Tibial nerve (tissue), 4 donors: ENCODE measurements at regions not wholly inside any gene's neighbourhood (a gene's known extent, or its start where the extent isn't known, plus 50 kb on each side); places are given as distances from the start of the nearest gene placed in this dataset.
"Not testable (repeated sequence)": the region's sequence is repeated elsewhere in the genome, so short reads cannot be mapped to it uniquely, and the experiment has no call there.

ENCODE experiments used
- DNase-seq, 2 donors: peaks; one replicate each; pipeline ENCODE4 v3.0.0-alpha.2; 2019; ENCODE audit warnings: low spot score in 2 of 2
- H3K27ac ChIP-seq, 4 donors: fragments of 200-600 bp; sonication (generic) in 3 of 4; one replicate each; pipeline ENCODE4 v1.5.1; 2017 to 2019; ENCODE audit warnings: mild to moderate bottlenecking in 1 of 4
- H3K27me3 ChIP-seq, 2 donors: fragments of 200-600 bp; sonication (generic) in 1 of 2; one replicate each; pipeline versions ENCODE4 v1.5.1 to v1.6.0; 2017 to 2019
- H3K36me3 ChIP-seq, 3 donors: fragments of 200-600 bp; sonication (generic); one replicate each; pipeline ENCODE4 v1.5.1; 2018 to 2019
- H3K4me1 ChIP-seq, 4 donors: fragments of 200-600 bp; sonication (generic) in 3 of 4; one replicate each; pipeline ENCODE4 v1.5.1; 2017 to 2019
- H3K4me3 ChIP-seq, 4 donors: fragments of 200-600 bp; sonication (generic) in 3 of 4; one replicate each; pipeline ENCODE4 v1.5.1; 2017 to 2019; ENCODE audit warnings: mild to moderate bottlenecking in 1 of 4, moderate library complexity in 1 of 4
- H3K9me3 ChIP-seq, 4 donors: fragments of 200-600 bp; sonication (generic) in 3 of 4; one replicate each; pipeline ENCODE4 v1.5.1; 2017 to 2019
- CTCF ChIP-seq, 5 experiments: fragments of 200-600 bp in 3 of 5; fragments of 450-650 bp in 2 of 5; sonication (generic) in 3 of 5; IDR thresholded peaks; one replicate each; pipeline ENCODE4 v1.5.1; 2016 to 2019; ENCODE audit warnings: antibody characterized with exemption in 5 of 5, mild to moderate bottlenecking in 3 of 5, moderate library complexity in 2 of 5
- EP300 ChIP-seq, 2 donors: sonication (generic); formaldehyde crosslinking; IDR thresholded peaks; one replicate each; pipeline ENCODE4 v1.6.1; 2017; ENCODE audit warnings: antibody characterized with exemption in 2 of 2, mild to moderate bottlenecking in 1 of 2
- POLR2A ChIP-seq, 2 donors: fragments of 450-650 bp; IDR thresholded peaks; one replicate each; pipeline ENCODE4 v1.6.1; 2017; ENCODE audit warnings: antibody characterized with exemption in 2 of 2, mild to moderate bottlenecking in 2 of 2, moderate library complexity in 2 of 2
- WGBS, 2 donors: methylation state at CpG; one replicate each; pipeline ENCODE4 v1.1.5; 2018; 5-methylcytosine and 5-hydroxymethylcytosine counted together

- TF ChIP-seq POLR2A (IDR thresholded peaks at IDR 0.05) (no peak), EP300 (IDR thresholded peaks at IDR 0.05) (no peak), CTCF (IDR thresholded peaks at IDR 0.05) (no peak)
- 77 to 86% methylated on average over 3 of the region's 3 CpGs for WGBS, 2 donors
- Histone ChIP-seq H3K4me1 (peaks cover 0 to 3% (median 0%) of the 10 kb centered on the region in 4 donors), H3K27ac (no peak overlapping the region), H3K27me3 (no peaks in the 10 kb centered on the region), H3K9me3 (peaks cover 0 to 3% (median 0%) of the 10 kb centered on the region in 4 donors), H3K36me3 (no peaks in the 10 kb centered on the region), H3K4me3 (no peak overlapping the region)
- DNase-seq: no peak
These were observed 195.1 kb downstream of the TXNL1 start for GRCh38 chr18:56443166-56443907.

DNA sequence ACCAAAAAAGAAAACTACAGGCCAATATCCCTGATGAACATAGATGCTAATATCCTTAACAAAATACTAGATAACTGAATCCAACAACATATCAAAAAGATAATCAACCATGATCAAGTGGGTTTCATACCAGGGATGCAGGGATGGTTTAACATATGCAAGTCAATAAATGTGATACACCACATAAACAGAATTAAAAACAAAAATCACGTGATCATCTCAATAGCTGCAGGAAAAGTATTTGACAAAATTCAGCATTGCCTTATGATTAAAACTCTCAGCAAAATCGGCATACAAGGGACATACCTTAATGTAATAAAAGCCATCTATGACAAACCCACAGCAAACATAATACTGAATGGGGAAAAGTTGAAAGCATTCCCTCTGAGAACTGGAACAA, 199.9 kb downstream of the TXNL1 start:
- H3K4me1 ChIP-seq, H3K4me3 ChIP-seq, H3K9me3 ChIP-seq, DNase-seq, H3K27me3 ChIP-seq, H3K27ac ChIP-seq, H3K36me3 ChIP-seq: not testable (repeated sequence)
- 87 to 94% methylated on average over 2 of the region's 2 CpGs for WGBS, 2 donors

GRCh38 chr18:56436651-56437050, 201.7 kb downstream of the TXNL1 start:
- Histone ChIP-seq H3K4me1 (no peaks in the 10 kb centered on the region), H3K4me3 (no peak overlapping the region), H3K36me3 (no peaks in the 10 kb centered on the region), H3K9me3 (peaks cover 0 to 1% (median 0%) of the 10 kb centered on the region in 4 donors), H3K27me3 (no peaks in the 10 kb centered on the region), H3K27ac (no peak overlapping the region)
- TF ChIP-seq CTCF (IDR thresholded peaks at IDR 0.05) (no peak), POLR2A (IDR thresholded peaks at IDR 0.05) (no peak), EP300 (IDR thresholded peaks at IDR 0.05) (no peak)
- DNase-seq: no peak
- WGBS, 2 donors: 52 to 60% methylated on average over 1 of the region's 1 CpG

GRCh38 chr18:56433919-56434318, 204.5 kb downstream of the TXNL1 start:
- no peaks in the 10 kb centered on the region for H3K27me3 ChIP-seq
- H3K4me1 ChIP-seq: no peaks in the 10 kb centered on the region
- no peak overlapping the region for H3K27ac ChIP-seq
- no peaks in the 10 kb centered on the region for H3K9me3 ChIP-seq
- no peaks in the 10 kb centered on the region for H3K36me3 ChIP-seq
- H3K4me3 ChIP-seq: no peak overlapping the region
- 79% methylated on average over 3 of the region's 3 CpGs for WGBS, 2 donors
- no peak for TF ChIP-seq EP300 (IDR thresholded peaks at IDR 0.05)
- TF ChIP-seq CTCF (IDR thresholded peaks at IDR 0.05): no peak
- TF ChIP-seq POLR2A (IDR thresholded peaks at IDR 0.05): no peak
- DNase-seq: no peak

DNA sequence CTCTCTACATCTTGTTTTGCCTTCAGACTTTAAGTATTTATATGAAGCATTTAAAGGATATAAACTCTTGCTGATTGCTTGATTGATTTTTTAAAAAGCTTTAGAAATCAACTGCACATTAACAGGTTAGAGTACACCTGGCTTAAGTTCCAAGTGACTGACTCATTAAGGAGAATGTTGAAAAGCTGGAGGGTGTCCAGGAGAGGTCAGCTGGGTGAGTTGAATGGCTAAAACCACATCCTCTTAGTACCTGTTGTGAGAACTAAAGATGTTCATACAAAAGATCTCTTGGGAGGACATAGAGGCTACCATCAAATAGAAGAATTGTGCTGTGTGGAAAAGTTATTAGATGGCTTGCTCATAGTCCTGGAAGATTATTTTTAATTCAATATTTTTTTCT, 206.8 kb downstream of the TXNL1 start:
- Histone ChIP-seq H3K4me1 (no peaks in the 10 kb centered on the region), H3K27me3 (no peaks in the 10 kb centered on the region), H3K27ac (no peak overlapping the region), H3K4me3 (no peak overlapping the region), H3K9me3 (peaks cover 0 to 14% (median 1%) of the 10 kb centered on the region in 4 donors), H3K36me3 (no peaks in the 10 kb centered on the region)
- no peak for DNase-seq
- TF ChIP-seq POLR2A (IDR thresholded peaks at IDR 0.05) (no peak), EP300 (IDR thresholded peaks at IDR 0.05) (no peak), CTCF (IDR thresholded peaks at IDR 0.05) (no peak)

DNA sequence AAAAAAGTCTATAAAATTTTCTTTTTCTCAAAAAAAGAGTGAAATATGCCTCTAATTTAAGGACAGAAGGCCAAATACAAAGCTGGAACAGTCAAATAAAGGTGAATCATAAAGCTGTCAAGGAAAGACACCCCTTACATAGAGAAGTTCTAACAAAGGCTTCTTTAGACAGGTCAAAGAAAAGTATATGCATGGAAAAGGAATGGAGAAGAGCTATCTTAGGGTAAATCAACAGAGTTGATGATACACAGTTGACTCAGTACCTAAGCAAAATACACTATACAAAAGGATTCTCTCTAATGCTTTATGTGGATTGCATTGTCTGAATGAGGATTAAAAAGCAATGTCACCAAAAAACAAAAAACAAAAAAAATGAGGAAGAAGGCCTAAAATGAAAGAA, 214.8 kb downstream of the TXNL1 start:
- H3K36me3 ChIP-seq: no peaks in the 10 kb centered on the region
- TF ChIP-seq POLR2A (IDR thresholded peaks at IDR 0.05): no peak
- no peak for TF ChIP-seq CTCF (IDR thresholded peaks at IDR 0.05)
- TF ChIP-seq EP300 (IDR thresholded peaks at IDR 0.05): no peak

More for the DNA sequence above, 214.8 kb downstream of the TXNL1 start:
- H3K27me3 ChIP-seq: no peaks in the 10 kb centered on the region
- peaks cover 0 to 16% (median 1%) of the 10 kb centered on the region in 4 donors for H3K9me3 ChIP-seq
- DNase-seq: no peak
- no peaks in the 10 kb centered on the region for H3K4me1 ChIP-seq
- no peak overlapping the region for H3K4me3 ChIP-seq
- H3K27ac ChIP-seq: no peak overlapping the region
